Activated naive CD8-positive, alpha-beta T cell (primary cell): ENCODE measurements at regions not wholly inside any gene's neighbourhood (a gene's known extent, or its start where the extent isn't known, plus 50 kb on each side); places are given as distances from the start of the nearest gene placed in this dataset.

ENCODE experiments used
- H3K27ac Mint-ChIP-seq: one replicate; pipeline ENCODE4 v1.8.0; 2021; ENCODE audit warnings: mixed read lengths
- H3K27me3 Mint-ChIP-seq: one replicate; pipeline ENCODE4 v1.8.0; 2021; ENCODE audit warnings: mixed read lengths
- H3K36me3 Mint-ChIP-seq: one replicate; pipeline ENCODE4 v1.8.0; 2021; ENCODE audit warnings: mixed read lengths
- H3K4me1 Mint-ChIP-seq: one replicate; pipeline ENCODE4 v1.8.0; 2021; ENCODE audit warnings: low read depth, mixed read lengths
- H3K4me3 Mint-ChIP-seq: one replicate; pipeline ENCODE4 v1.8.0; 2021; ENCODE audit warnings: mild to moderate bottlenecking, mixed read lengths
- H3K9me3 Mint-ChIP-seq: one replicate; pipeline ENCODE4 v1.8.0; 2021; ENCODE audit warnings: low read depth, mixed read lengths

DNA sequence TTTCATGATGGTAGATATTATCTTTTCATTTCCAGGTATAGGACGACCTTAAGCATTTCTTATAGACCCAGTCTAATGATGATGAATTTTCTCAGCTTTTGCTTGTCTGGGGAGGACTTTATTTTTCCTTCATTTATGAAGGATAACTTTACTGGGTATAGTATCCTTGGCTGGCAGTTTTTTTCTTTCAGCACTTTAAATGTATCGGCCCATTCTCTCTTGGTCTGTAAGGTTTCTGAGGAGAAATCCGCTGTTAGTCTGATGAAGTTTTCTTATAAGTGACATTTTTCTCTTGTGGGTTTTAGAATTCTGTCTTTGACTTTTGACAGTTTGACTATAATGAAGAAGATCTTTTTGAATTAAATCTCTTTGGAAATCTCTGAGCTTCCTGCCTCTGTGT lies 144.7 kb upstream of the SLC22A23 start:
- Mint-ChIP-seq H3K36me3 (peaks cover 18% of the 10 kb centered on the region), H3K4me3 (no peak overlapping the region), H3K27ac (no peak overlapping the region), H3K4me1 (peaks cover 8% of the 10 kb centered on the region), H3K27me3 (peaks cover 8% of the 10 kb centered on the region), H3K9me3 (peaks cover 20% of the 10 kb centered on the region)

DNA sequence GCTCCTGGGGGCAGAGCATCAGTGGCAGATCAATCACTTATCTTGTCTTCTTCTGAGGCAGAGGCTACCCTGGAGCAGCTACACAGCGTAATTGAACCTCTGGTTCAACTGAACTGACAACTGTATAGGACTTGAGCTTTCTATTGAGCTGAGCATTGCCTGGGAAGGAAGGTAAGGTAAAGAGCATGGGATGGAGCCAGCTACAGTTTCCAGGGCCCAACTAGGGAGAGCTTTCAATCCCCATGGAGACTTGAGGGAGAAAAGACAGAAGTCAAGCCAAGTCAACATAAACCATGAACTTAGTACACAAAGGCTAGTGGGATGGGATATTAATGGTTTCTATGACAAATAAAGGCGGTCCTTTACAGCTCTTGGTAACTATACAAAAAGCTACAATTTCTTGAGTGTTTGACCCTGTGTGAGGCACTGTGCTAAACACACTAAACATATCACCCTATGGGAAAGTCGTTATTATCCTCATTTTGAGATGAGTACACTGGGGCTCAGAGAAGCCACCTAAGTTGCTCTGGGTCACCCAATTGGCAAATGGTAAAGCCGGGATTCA lies 140.7 kb upstream of the SLC22A23 start:
- no peaks in the 10 kb centered on the region for H3K4me1 Mint-ChIP-seq
- H3K4me3 Mint-ChIP-seq = no peak overlapping the region
- H3K27ac Mint-ChIP-seq = no peak overlapping the region
- peaks cover 18% of the 10 kb centered on the region for H3K36me3 Mint-ChIP-seq
- peaks cover 6% of the 10 kb centered on the region for H3K27me3 Mint-ChIP-seq
- peaks cover 20% of the 10 kb centered on the region for H3K9me3 Mint-ChIP-seq

DNA sequence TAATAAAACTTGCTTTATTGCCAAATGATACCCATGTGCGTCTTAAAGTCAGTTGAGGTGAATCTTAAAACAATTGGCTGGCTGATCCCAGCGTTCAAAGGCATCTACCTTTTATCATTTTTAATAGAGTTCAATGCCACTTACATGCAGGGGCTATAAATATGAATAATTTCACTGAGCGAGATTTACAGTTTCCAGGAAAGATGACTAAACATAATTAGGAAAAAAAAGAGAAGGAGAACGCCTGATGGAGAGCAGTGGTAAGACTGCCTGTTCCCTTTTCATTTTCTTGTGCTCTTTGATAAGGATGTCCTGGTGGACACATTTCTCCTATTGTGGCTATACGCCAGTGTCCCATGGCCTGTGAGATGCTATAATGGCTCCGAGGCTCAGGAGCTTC lies 139.9 kb upstream of the SLC22A23 start:
- Mint-ChIP-seq H3K36me3 (peaks cover 11% of the 10 kb centered on the region), H3K9me3 (peaks cover 13% of the 10 kb centered on the region), H3K4me1 (no peaks in the 10 kb centered on the region), H3K27ac (no peak overlapping the region), H3K4me3 (no peak overlapping the region), H3K27me3 (peaks cover 3% of the 10 kb centered on the region)

DNA sequence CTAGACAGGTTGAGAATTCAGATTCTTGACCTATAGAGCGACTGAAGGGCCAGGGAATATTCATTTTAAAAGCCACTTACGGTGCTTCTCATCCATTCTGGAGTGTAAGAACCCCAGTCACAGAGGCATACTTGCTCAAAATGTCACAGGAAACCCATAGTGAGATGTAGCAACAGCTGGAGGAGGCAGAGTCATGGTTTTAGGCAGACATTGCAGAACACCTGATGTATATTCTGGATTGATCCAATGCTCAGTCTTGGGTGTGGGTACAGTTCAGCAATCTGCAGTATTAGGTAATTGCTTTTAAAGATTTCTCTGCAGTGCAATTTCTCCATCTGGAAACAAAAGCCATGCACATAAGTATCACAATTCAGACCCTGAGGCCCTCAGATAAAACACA lies 137.4 kb upstream of the SLC22A23 start:
- Mint-ChIP-seq H3K27me3 (no peaks in the 10 kb centered on the region), H3K9me3 (no peaks in the 10 kb centered on the region), H3K27ac (no peak overlapping the region), H3K4me3 (no peak overlapping the region), H3K36me3 (no peaks in the 10 kb centered on the region), H3K4me1 (no peaks in the 10 kb centered on the region)

DNA sequence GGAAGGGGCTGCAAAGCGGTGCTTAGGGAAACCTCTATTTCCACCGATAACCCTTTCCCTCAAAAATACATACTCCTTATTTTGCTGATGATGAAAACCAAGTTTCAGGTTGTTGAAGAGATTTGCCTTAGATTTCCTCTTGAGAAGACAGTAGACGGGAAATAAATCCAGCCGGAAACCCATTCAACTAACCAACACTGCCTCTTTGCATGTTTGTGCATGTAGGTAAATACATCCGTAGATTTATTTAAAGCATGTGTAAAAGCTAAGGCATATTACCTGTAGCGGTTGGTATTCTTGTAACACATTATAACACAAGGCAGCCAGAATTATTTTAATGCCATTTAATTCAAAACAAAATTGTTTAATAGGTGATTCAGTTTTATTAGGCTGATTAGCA lies 136.3 kb upstream of the SLC22A23 start:
- Mint-ChIP-seq H3K4me1 (no peaks in the 10 kb centered on the region), H3K4me3 (no peak overlapping the region), H3K9me3 (no peaks in the 10 kb centered on the region), H3K27ac (no peak overlapping the region), H3K27me3 (no peaks in the 10 kb centered on the region), H3K36me3 (no peaks in the 10 kb centered on the region)

DNA sequence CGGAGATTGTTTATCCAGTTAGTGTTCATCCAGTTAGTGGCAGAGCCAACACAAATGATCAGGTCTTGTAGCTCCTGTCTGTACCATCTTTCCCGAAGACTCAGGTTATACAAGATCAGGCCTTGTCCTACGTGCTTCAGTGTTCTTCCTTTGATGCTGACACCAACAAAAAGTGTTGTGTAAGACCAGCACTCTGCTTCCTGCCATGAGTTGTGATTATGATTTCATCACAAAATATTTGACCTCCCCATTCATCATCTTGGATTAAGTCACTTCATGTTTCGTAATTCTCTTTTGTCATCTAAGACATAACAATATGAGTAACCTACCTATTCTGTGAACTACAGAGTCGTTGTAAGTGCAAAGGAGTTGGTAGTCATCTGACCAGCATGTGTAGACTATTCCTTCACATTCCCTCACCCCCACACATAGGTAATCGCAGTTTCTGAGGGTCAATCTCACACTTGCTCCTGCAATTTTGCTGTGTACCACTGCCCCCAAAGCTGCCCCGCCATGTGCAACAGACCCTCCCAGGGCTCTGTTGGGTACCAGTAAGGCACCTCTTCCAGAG lies 135.6 kb upstream of the SLC22A23 start:
- H3K4me1 Mint-ChIP-seq = no peaks in the 10 kb centered on the region
- H3K27ac Mint-ChIP-seq = no peak overlapping the region
- H3K9me3 Mint-ChIP-seq = no peaks in the 10 kb centered on the region
- no peaks in the 10 kb centered on the region for H3K27me3 Mint-ChIP-seq
- H3K4me3 Mint-ChIP-seq = no peak overlapping the region
- H3K36me3 Mint-ChIP-seq = no peaks in the 10 kb centered on the region

DNA sequence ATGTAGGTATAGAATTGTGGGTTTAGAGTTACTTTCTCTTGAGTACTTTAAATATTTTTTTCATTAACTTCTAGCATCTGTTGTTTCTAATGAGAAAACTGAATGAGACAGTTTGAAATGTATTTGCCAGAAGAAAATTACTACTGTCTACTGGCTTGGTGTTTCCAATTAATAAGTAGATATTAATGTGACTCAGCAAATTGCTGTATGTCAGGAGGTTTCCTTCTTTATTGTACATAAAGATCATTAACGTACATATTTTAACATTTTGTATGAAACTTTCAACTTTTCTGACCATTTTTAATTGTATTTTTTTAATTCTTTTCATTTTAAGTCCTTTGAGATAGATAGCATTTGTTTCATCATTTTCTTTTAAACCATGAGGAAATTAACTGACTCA lies 135.1 kb upstream of the SLC22A23 start:
- Mint-ChIP-seq H3K9me3 (peaks cover 4% of the 10 kb centered on the region), H3K36me3 (no peaks in the 10 kb centered on the region), H3K4me1 (no peaks in the 10 kb centered on the region), H3K27me3 (no peaks in the 10 kb centered on the region), H3K27ac (no peak overlapping the region), H3K4me3 (no peak overlapping the region)

DNA sequence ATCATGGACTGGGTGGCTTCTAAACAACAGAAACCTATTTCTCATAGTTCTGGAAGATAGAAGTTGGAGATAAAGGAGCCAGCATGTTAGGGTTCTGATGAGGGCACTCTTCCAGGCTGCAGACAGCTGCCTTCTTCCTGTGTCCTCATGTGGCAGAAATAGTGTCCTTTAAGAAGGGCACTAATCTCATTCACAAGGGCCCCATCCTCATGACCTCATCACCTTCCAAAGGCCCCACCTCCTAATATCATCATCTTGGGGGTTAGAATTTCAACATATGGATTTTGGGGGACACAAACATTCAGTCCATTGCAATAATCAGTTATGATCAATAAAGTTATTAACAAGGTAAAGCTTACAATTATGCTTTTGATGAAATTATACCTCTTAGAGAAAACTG lies 130.8 kb upstream of the SLC22A23 start:
- Mint-ChIP-seq H3K36me3 (peaks cover 2% of the 10 kb centered on the region), H3K4me3 (no peak overlapping the region), H3K4me1 (no peaks in the 10 kb centered on the region), H3K27me3 (peaks cover 1% of the 10 kb centered on the region), H3K27ac (no peak overlapping the region), H3K9me3 (peaks cover 7% of the 10 kb centered on the region)

DNA sequence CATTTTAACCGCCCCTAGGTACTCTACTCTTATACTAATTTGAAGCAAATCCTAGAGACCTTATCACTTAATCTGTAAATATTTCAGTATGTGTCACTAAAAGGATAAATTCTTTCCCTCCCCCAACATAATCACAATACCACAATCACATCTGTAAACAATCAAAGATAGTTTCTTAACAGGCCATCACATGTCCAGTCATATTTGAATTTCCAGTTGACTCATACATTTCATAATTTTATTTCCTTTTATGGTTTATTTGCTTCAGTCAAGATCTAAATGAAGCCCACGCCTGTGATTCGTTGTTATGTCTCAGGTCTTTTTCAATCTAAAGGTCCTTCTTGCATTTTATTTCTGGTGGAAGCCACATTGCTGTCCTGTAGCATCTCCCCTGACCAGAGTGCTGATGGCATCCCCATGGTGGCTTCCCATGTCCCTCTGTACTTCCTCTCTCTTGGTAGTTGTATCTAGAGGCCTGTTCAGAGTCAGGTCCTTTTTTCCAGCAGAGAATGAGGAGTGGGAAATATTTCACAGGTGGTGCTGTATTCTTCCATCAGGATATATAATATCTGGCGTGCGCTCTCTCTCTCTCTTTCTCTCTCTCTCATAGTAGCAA lies 128.6 kb upstream of the SLC22A23 start:
- Mint-ChIP-seq H3K27me3 (peaks cover 3% of the 10 kb centered on the region), H3K27ac (no peak overlapping the region)

DNA sequence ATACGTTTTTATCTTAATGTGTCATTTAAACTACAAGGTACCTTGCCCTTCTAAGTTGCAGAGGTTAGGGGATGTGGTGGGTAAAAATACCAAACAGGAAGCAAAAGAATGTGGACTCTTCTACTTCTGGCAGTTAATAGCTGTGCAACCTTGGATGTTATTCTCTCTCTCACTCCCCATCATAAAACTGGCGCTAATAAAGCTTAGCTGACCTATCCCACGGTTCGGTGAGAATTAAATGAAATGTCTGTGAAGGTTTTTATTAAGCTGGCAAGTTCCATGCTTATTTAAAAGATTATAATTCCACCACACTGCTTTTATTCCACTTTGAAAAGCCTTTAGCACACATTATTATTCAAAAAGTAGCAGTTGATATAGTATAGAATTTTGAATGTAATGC lies 127.8 kb upstream of the SLC22A23 start:
- peaks cover 7% of the 10 kb centered on the region for H3K9me3 Mint-ChIP-seq
- H3K36me3 Mint-ChIP-seq = peaks cover 2% of the 10 kb centered on the region
- no peak overlapping the region for H3K4me3 Mint-ChIP-seq
- H3K27ac Mint-ChIP-seq = no peak overlapping the region
- H3K27me3 Mint-ChIP-seq = peaks cover 3% of the 10 kb centered on the region
- no peaks in the 10 kb centered on the region for H3K4me1 Mint-ChIP-seq

More for the DNA sequence above, 128.6 kb upstream of the SLC22A23 start:
- Mint-ChIP-seq H3K36me3 (peaks cover 2% of the 10 kb centered on the region), H3K9me3 (peaks cover 7% of the 10 kb centered on the region), H3K4me3 (no peak overlapping the region), H3K4me1 (no peaks in the 10 kb centered on the region)

DNA sequence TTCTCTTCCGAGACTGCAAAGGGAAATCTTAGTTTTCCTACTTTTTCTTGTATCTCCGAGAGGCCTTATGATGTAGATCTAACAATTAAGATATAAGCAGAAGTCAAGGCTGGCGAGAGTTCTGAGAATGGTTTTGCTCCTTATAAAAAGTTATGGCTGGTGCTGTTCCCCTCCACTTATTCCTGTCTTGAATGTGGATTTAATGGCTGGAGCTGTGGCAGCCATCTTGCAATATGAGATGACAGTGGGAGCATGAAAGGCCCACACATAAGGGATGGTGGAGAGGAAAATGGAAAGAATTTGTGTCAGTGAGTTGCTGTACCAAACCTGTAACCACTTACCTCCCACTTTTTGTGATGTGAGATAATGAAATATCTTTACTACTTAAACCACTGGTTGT lies 124.6 kb upstream of the SLC22A23 start:
- no peaks in the 10 kb centered on the region for H3K36me3 Mint-ChIP-seq
- H3K27ac Mint-ChIP-seq = no peak overlapping the region

DNA sequence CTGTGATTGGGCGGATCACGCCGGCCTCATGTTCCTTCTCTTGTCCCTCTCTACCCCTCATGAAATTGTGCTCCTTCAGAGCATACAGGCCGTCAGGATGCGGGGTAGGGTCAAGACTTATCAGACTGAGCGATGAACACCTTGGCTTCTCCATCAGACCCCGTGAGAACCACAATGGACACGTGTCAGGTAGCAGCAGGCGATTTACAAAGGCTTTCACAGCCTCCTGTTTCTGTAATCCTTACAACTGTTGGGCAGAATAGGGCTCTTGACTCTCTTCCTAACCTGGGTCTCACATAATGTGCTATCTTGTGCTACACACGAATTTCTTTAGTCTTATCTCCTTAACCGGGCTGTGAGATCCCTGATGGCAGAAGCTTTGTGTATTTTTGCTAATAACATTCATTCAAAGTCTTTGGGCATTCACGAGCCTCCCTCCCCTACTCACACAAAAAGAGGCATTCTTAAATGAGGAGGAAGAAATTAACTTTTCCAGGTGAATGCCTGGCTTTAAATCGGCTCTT lies 122.9 kb upstream of the SLC22A23 start:
- H3K27ac Mint-ChIP-seq = no peak overlapping the region
- H3K27me3 Mint-ChIP-seq = peaks cover 2% of the 10 kb centered on the region
- peaks cover 1% of the 10 kb centered on the region for H3K4me1 Mint-ChIP-seq
- H3K4me3 Mint-ChIP-seq = no peak overlapping the region
- H3K36me3 Mint-ChIP-seq = no peaks in the 10 kb centered on the region
- H3K9me3 Mint-ChIP-seq = no peaks in the 10 kb centered on the region

More for the DNA sequence above, 124.6 kb upstream of the SLC22A23 start:
- peaks cover 2% of the 10 kb centered on the region for H3K27me3 Mint-ChIP-seq
- H3K4me1 Mint-ChIP-seq = no peaks in the 10 kb centered on the region
- H3K4me3 Mint-ChIP-seq = no peak overlapping the region
- H3K9me3 Mint-ChIP-seq = no peaks in the 10 kb centered on the region

DNA sequence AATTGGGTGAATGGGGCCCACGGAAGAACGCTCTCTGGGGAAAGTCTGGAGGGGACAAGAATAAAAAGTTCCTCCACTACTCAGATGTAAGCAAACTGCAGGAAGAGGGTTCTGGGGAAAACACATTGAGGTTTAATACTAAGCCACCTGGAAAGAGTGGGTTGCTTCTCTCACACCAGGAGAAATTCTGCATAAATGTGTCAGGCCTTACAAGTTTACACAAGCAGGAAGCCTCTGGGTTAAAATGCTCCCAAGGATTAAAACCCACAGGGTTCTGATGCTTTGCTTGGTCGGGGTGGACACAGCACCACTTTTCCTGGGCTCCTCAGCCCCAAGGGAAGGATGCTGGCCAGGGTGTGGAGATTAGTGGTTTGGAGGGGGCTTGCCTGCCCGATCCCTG lies 122.1 kb upstream of the SLC22A23 start:
- H3K36me3 Mint-ChIP-seq = no peaks in the 10 kb centered on the region
- H3K4me1 Mint-ChIP-seq = peaks cover 1% of the 10 kb centered on the region
- no peak overlapping the region for H3K27ac Mint-ChIP-seq
- peaks cover 2% of the 10 kb centered on the region for H3K27me3 Mint-ChIP-seq
- H3K9me3 Mint-ChIP-seq = no peaks in the 10 kb centered on the region
- H3K4me3 Mint-ChIP-seq = no peak overlapping the region

DNA sequence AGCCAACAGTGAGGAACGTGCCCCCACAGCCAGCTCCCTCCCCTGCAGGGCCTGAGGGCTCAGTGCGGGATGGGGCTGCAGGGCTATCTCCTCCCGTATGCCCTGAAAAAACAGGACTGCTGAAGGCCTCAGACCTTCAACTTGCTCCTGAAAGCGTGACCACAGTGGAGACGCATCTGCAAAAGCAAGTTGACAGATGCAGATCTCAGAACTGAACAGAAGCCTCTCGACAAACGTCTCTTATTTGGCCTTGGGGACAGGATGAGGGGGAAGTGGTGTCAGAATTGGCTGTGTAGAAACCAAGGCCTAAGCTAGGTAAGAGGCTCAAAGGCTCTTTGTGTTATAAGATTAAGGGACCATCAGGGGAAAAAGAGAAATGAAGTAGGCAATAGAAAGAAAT lies 120.7 kb upstream of the SLC22A23 start:
- Mint-ChIP-seq H3K27me3 (peaks cover 2% of the 10 kb centered on the region), H3K4me1 (peaks cover 1% of the 10 kb centered on the region), H3K27ac (no peak overlapping the region), H3K36me3 (no peaks in the 10 kb centered on the region), H3K9me3 (no peaks in the 10 kb centered on the region), H3K4me3 (no peak overlapping the region)

DNA sequence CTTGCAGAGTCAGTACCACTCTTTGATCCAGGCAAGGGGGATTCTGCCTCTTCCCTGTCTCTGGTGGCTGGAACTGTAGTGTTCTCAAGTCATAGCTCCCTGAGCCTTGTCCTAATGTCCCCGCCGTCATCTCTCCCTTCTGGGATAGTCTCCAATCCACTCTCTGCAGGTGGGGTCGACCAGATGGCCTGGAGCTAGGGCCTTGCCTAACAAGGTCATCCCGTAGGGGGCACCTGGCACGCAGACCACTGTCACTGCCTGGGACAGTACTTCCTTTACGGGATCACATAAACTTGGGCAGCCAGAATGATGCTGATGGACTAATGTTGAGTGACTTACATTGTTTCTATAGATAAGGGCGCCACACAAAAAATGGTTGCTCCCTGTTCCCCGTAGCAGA lies 118.9 kb upstream of the SLC22A23 start:
- no peaks in the 10 kb centered on the region for H3K36me3 Mint-ChIP-seq
- peaks cover 1% of the 10 kb centered on the region for H3K4me1 Mint-ChIP-seq
- no peaks in the 10 kb centered on the region for H3K9me3 Mint-ChIP-seq
- H3K27me3 Mint-ChIP-seq = no peaks in the 10 kb centered on the region
- H3K4me3 Mint-ChIP-seq = no peak overlapping the region
- H3K27ac Mint-ChIP-seq = no peak overlapping the region

DNA sequence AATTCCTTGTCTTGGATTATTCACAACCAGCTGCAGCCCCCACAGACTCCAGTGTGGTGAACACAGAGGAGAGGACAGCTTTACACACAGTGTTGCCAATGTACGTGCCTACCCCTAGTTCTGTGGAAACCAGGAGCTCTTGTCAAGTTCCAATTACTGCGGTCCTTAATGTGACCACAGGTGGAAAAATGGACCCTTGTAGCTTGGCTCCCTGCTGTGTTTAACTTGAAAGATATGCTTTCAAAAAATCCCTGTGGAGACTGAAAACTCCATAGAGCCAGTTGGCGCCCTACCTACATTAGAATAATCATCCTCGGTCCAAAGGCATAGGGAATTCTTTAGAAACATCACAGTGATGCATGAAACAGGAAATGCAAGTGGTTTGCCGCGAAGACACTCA lies 118.3 kb upstream of the SLC22A23 start:
- H3K27ac Mint-ChIP-seq = no peak overlapping the region
- peaks cover 1% of the 10 kb centered on the region for H3K4me1 Mint-ChIP-seq
- no peaks in the 10 kb centered on the region for H3K36me3 Mint-ChIP-seq
- H3K27me3 Mint-ChIP-seq = no peaks in the 10 kb centered on the region
- H3K4me3 Mint-ChIP-seq = no peak overlapping the region
- no peaks in the 10 kb centered on the region for H3K9me3 Mint-ChIP-seq
